ENCODE measurements at regions not wholly inside any gene's neighbourhood (a gene's known extent, or its start where the extent isn't known, plus 50 kb on each side); places are given as distances from the start of the nearest gene placed in this dataset.

DNA sequence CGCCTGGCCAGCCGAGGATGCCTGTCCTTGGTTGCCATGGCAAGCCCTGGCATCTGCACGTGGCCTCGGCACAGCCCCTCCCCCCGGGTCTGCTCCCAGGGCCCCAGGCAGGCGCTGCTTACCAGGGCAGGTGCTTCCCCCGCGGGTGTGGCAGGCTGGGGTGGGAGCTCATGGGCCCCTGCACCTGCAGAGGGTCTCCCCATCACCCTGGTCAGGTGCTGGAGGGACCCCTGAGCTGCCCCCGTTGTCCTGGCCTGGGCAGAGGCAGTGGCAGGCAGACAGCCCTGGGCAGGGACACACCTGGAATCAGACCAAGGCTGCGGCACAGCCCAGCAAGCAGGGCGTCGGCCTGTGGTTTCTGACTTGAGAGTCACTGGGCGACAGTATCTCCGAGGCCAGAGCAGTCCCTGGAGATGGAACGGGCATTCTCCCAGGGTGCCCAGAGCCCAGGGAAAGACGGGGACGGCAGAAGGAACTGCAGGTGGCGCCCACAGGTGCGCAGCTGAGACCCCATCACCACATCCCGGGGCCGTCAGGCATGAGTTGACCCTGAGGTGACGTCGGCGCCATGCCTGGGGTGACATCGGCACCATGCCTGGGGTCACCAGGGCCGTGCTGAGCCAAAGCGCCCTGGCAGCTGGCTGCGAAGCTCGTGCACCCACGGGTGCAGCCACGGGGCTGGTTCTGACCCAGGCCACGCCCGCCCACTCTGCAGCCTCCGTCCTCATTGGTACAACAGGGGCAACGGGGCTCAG is 56.1 kb upstream of the FBRSL1 start:
- TF ChIP-seq, protein P1, sequence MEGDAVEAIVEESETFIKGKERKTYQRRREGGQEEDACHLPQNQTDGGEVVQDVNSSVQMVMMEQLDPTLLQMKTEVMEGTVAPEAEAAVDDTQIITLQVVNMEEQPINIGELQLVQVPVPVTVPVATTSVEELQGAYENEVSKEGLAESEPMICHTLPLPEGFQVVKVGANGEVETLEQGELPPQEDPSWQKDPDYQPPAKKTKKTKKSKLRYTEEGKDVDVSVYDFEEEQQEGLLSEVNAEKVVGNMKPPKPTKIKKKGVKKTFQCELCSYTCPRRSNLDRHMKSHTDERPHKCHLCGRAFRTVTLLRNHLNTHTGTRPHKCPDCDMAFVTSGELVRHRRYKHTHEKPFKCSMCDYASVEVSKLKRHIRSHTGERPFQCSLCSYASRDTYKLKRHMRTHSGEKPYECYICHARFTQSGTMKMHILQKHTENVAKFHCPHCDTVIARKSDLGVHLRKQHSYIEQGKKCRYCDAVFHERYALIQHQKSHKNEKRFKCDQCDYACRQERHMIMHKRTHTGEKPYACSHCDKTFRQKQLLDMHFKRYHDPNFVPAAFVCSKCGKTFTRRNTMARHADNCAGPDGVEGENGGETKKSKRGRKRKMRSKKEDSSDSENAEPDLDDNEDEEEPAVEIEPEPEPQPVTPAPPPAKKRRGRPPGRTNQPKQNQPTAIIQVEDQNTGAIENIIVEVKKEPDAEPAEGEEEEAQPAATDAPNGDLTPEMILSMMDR (conservative IDR thresholded peaks at IDR 0.05 in 1 of 2, IDR thresholded peaks at IDR 0.05 in 1 of 2; ENCODE audit: low read depth in 1 of 2, low read length in 2 of 2), result no peak
- TF ChIP-seq EZH2 (IDR thresholded peaks at IDR 0.05; ENCODE audit: low read length, missing control alignments), result no peak

Measured in fibroblast of lung (primary cell).